ENCODE measurements at regions not wholly inside any gene's neighbourhood (a gene's known extent, or its start where the extent isn't known, plus 50 kb on each side); places are given as distances from the start of the nearest gene placed in this dataset.

GRCh38 chr9:107932046-107932445 is 442.5 kb upstream of the KLF4 start (continued):
- TF ChIP-seq AEBP2 (tag by site-specific recombination; IDR thresholded peaks at IDR 0.05; ENCODE audit: borderline replicate concordance) = no peak

GRCh38 chr9:107931071-107931715 is 441.6 kb upstream of the KLF4 start:
- H3K27ac ChIP-seq (ENCODE audit: extremely low read depth, low read depth, low read length) = no peak overlapping the region
- H3K4me3 ChIP-seq (ENCODE audit: low read depth, low read length) = no peak overlapping the region
- TF ChIP-seq ZNF518A (tag by site-specific recombination; conservative IDR thresholded peaks at IDR 0.05; ENCODE audit: low read depth) (no peak), ZNF660 (tag by site-specific recombination; IDR thresholded peaks at IDR 0.05) (no peak), PRDM10 (tag by site-specific recombination; IDR thresholded peaks at IDR 0.05) (no peak), KLF17 (tag by site-specific recombination; IDR thresholded peaks at IDR 0.05) (no peak), ZBTB7A (tag by site-specific recombination; IDR thresholded peaks at IDR 0.05; ENCODE audit: low read depth) (no peak), ZNF501 (tag by site-specific recombination; IDR thresholded peaks at IDR 0.05) (no peak), ZNF366 (tag by site-specific recombination; conservative IDR thresholded peaks at IDR 0.05) (no peak), BCL6B (tag by site-specific recombination; IDR thresholded peaks at IDR 0.05) (no peak), ZNF24 (tag by site-specific recombination; IDR thresholded peaks at IDR 0.05) (no peak), ZNF132 (tag by site-specific recombination; IDR thresholded peaks at IDR 0.05; ENCODE audit: borderline replicate concordance) (no peak), ZNF777 (tag by site-specific recombination; IDR thresholded peaks at IDR 0.05; ENCODE audit: borderline replicate concordance) (no peak), ZNF184 (tag by site-specific recombination; IDR thresholded peaks at IDR 0.05) (no peak), ZNF530 (tag by site-specific recombination; IDR thresholded peaks at IDR 0.05; ENCODE audit: low read depth) (no peak)
- no peaks in the 10 kb centered on the region for H3K9me3 ChIP-seq (ENCODE audit: control insufficient read depth, insufficient read depth, low read depth, low read length)
- POLR2A ChIA-PET = no interaction called here
- CTCF ChIA-PET = interaction anchor here (1.2 kb wide), 1 partner anchor 9 kb away, joined by 4 read pairs; no protein-coding TSS in a partner anchor
- H3K36me3 ChIP-seq (ENCODE audit: control insufficient read depth in 2 of 2, insufficient read depth in 1 of 2, low read length in 2 of 2) = no peaks in the 10 kb centered on the region
- no peaks in the 10 kb centered on the region for H3K4me1 ChIP-seq (ENCODE audit: control insufficient read depth, insufficient read depth, low read length)
